ENCODE measurements at regions not wholly inside any gene's neighbourhood (a gene's known extent, or its start where the extent isn't known, plus 50 kb on each side); places are given as distances from the start of the nearest gene placed in this dataset.
"Not testable (repeated sequence)": the region's sequence is repeated elsewhere in the genome, so short reads cannot be mapped to it uniquely, and the experiment has no call there.

DNA sequence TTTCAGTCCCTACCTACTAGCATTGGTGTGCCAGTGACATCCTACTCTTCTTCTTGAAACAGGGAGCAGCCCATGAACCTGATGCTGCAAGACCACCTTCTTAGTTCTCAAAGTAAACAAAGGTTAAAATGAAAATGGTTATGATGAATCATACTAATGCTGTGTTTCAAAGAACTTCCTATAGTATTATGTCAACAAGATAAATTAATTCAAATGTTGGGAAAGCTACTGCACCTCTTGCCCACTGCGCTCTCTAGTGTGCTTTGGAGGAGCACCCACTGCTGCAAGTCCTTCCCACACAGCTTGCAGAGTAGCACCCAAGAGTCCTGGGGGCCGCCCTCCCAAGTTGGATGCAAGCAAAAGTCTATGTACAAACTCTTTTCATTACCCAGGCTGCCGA is 81.1 kb downstream of the CD200R1L start:
- Histone ChIP-seq H3K4me3 (no peak overlapping the region), H3K36me3 (no peaks in the 10 kb centered on the region), H3K9me3 (peaks cover 4% of the 10 kb centered on the region; the same call in 1 of the 2 replicates), H3K27me3 (no peaks in the 10 kb centered on the region)
- DNase-seq, result no peak

DNA sequence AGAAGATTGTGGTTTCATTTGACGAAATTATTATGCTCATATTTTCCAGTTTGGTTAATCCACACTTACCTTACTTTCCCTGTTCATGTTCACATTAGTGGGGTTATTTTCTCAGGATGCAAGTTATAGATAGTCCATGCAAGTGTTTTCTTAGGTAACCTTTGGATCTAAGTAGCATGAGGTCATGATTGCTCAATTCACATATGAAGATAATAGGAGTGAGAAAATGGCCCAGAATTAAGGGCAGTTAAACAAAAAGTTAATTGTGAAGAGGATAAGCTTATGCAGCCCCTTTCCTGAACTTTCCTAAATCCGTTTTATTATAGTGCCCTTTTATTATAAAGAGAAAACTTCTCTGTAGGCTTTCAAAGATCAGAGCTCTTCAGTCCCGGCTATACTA is 83.4 kb downstream of the CD200R1L start:
- DNase-seq, result no peak
- H3K9me3 ChIP-seq, result peaks cover 4% of the 10 kb centered on the region; the same call in 1 of the 2 replicates
- no peaks in the 10 kb centered on the region for H3K27me3 ChIP-seq
- H3K4me3 ChIP-seq, result no peak overlapping the region
- no peaks in the 10 kb centered on the region for H3K36me3 ChIP-seq

DNA sequence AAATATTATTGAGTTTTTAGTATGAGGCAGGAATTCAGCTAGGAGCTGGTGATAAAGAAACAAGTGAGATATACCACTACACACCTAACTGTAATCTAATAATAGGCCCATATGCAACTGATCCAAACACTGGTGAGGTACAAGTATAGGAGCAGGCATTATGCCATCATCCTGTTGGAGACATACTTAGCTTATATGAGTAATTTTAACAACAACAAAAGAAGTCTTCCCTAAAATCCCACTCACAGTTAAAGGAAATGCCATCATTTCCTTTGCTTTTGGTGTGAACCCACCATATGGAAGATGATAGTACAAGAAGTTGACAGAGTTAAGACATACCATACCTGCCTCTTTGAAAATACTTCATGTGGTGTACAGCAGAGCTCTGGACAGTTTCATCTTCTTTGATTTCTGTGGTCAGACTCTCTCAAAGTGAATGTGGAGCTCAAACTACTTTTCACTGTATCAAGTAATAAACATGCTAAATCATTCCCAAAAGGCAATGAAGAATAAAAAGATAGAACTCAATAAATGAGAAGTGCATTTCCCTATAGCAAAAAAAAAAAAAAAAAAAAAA is 85.5 kb downstream of the CD200R1L start:
- Histone ChIP-seq H3K9me3 (0 out of 2 replicates have a peak, but pooled peaks cover 2% of the 10 kb centered on the region), H3K4me3 (no peak overlapping the region), H3K36me3 (no peaks in the 10 kb centered on the region), H3K27me3 (no peaks in the 10 kb centered on the region)
- DNase-seq, result no peak

DNA sequence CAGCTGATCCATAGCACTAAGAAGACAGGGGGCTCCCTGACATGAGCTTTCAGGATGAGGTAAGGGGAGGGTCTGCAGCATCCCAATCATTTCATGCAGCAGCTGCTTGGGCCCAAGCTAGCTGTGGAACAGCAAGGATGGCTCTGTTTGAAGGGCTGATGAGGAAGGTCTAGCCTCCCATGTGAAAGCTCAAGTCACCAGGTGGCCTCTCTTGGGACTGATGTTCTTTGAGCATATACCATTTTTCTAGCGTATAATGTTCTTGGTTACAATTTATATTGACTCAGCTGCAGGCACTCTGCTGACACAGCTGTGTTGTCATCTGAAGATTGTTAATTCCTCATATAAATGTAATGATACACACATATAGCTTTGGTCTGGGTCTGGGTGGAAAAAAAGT is 87.0 kb downstream of the CD200R1L start:
- H3K9me3 ChIP-seq, result 0 out of 2 replicates have a peak, but pooled peaks cover 2% of the 10 kb centered on the region
- no peak for DNase-seq

DNA sequence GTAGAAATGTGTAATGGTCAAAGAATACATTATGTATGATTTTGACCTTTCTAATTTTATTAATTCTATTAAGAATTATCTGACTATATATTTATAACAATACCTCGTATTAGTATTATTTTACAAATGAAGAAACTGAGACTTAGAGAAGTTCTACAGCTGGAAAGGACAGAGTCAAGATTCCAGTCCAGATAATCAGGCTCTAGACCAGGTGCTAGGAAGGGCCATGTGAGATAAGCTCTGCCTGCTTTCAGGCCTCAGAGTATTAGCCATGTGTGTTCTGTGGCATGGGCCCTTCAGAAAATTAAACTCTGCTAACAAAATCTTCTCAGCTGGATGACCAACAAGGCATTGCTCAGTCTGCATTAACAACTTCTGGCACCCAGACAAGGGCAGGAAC is 87.5 kb downstream of the CD200R1L start:
- H3K27me3 ChIP-seq, result no peaks in the 10 kb centered on the region
- 0 out of 2 replicates have a peak, but pooled peaks cover 2% of the 10 kb centered on the region for H3K9me3 ChIP-seq
- no peak for DNase-seq
- H3K36me3 ChIP-seq, result no peaks in the 10 kb centered on the region
- H3K4me3 ChIP-seq, result no peak overlapping the region

More for the DNA sequence above, 87.0 kb downstream of the CD200R1L start:
- no peak overlapping the region for H3K4me3 ChIP-seq
- H3K36me3 ChIP-seq, result no peaks in the 10 kb centered on the region
- H3K27me3 ChIP-seq, result no peaks in the 10 kb centered on the region

DNA sequence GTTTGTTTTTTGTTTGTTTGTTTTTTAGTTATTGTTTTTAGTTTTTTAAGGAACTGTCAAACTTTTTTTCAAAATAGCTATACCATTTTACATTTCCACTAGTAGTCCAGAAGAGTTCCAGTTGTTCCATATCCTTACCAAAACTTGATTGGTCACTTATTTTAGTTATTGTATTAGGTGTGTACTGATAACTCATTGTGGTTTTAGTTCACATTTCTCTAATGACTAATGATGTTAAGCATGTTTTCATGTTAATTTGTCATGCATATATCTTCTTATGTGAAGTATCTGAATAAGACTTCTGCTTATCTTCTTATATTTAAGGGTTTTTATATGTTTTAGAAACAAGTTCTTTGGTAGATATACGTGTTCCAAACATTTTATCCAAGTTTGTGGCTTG is 89.5 kb downstream of the CD200R1L start:
- H3K36me3 ChIP-seq, result no peaks in the 10 kb centered on the region
- 0 out of 2 replicates have a peak, but pooled peaks cover 2% of the 10 kb centered on the region for H3K9me3 ChIP-seq
- DNase-seq, result no peak
- H3K27me3 ChIP-seq, result no peaks in the 10 kb centered on the region
- H3K4me3 ChIP-seq, result no peak overlapping the region

DNA sequence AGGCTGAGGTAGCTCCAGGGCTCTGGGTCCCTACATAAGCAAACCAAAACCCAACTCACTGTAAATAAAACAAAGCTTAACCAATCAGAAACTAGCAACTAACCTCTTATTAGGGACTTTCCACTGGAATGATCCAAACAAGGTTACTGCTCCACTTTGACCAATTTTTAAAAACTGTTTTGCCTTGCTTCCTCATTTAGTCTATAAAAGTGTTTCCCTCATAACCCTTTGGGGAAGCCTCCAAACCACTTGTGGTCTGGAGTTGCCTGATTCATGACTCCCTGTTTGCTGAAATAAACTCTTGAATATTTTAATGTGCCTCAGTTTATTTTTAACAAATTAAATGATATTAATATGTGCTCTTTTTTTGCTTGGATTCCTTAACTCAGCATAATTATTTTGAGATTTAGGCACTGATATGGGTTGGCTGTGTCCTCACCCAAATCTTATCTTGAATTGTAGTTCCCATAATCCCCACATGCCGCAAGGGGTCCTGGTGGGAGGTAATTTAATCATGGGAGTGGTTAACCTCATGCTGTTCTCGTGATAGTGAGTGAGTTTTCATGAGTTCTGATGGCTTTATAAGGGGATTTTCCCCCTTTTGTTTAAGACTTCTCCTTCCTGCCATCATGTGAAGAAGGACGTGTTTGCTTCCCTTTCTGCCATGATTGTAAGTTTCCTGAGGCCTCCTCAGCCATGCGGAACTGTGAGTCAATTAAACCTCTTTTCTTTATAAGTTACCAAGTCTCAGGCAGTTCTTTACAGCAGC is 90.6 kb downstream of the CD200R1L start:
- Histone ChIP-seq H3K4me3 (no peak overlapping the region), H3K36me3 (no peaks in the 10 kb centered on the region), H3K27me3 (no peaks in the 10 kb centered on the region), H3K9me3 (0 out of 2 replicates have a peak, but pooled peaks cover 2% of the 10 kb centered on the region)
- DNase-seq, result no peak

DNA sequence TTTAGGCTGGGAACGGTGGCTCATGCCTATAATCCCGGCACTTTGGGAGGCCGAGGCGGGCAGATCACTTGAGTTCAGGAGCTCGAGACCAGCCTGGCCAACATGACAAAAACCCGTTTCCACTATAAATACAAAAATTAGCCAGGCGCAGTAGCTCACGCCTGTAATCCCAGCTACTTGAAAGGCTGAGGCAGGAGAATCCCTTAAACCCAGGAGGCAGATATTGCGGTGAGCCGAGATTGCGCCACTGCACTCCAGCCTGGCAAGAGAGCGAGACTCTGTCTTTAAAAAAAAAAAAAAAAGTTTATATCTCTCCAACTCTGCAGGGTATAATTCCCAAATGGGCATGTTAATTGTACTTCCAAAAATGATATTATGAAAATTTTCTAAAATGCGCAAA is 91.6 kb downstream of the CD200R1L start:
- not testable (repeated sequence) for DNase-seq, H3K36me3 ChIP-seq, H3K9me3 ChIP-seq, H3K27me3 ChIP-seq, H3K4me3 ChIP-seq

DNA sequence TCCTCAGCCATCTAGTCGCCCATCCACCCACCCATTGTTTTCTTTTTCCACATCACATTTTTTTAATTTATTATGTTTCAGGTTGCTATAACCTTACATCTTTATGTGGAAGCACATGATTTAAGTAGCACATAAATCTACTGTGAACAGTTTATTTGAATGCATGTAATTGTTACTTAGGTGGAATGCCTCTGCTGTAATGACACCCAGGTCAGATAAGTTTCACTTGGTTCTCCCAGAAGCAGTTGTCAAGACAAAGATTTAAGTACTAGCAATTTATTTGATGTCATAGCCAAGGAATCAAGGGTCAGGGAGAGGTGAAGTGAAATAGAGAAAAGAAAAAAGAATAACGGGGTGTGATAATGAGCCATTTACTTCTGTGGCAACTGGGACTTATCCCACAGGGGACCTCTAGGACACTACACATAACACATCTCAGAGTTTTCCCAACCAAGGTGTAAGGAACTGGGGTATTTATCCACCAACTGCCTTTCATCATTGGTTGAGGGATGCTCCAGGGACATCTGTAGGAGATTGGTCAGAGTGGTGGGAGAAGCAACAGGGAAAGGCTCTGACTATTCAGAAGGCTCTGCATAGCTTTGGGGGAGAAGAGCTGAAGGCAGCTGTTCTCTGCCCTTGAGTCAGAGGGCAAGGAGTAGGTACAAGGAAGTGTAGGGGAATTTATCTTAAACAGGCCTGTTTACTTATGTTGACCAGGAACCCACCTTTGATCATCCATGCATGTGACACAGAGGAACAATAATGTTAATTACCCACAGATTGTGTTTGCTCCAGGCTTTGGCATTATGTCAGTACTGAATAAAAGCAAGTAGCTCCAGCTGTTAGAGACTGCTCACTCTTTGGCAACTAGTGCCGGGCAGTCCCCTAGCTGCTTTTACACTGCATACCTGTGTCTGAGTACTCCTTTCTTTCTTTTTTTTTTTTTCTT is 94.8 kb downstream of the CD200R1L start:
- Histone ChIP-seq H3K4me3 (no peak overlapping the region), H3K9me3 (0 out of 2 replicates have a peak, but pooled peaks cover 2% of the 10 kb centered on the region), H3K36me3 (no peaks in the 10 kb centered on the region), H3K27me3 (no peaks in the 10 kb centered on the region)
- DNase-seq, result no peak

DNA sequence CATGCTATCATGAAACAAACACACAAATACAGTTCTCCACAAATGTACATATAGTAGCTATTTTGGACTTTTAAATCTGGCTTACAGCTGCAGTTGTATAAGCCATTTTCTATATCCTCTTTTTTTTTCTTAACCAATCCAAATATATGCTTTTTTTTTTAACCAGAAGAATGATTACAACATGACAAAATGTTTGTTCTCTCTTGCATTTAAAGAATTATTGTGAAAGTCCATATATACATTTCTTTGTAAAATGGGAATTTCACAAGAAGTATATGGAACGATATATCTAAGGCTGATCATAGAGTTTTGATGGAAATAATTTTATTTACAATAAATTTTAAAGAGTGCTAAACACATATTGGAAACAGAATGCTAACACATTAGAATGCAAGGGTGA is 95.6 kb downstream of the CD200R1L start:
- no peak for DNase-seq
- H3K27me3 ChIP-seq, result no peaks in the 10 kb centered on the region

DNA sequence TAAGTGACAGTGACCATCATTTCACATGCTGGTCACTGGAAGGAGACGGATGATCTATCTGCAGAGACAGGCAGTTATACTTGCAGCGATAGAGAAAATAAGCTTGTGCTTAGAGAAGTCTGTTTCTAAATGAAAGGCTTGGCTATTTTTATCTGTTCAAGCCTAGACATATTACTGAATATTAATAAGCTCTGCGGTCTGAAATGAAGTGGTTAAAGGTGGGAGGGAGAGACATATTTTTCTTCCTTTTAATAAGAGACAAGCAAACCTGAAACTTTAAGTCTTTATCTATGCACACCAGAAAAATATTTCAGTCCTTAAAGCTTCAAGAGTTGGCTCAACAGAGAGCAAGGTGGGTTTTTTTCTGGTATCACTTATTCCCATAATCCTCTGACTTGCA is 99.0 kb downstream of the CD200R1L start:
- Histone ChIP-seq H3K9me3 (no peaks in the 10 kb centered on the region), H3K36me3 (no peaks in the 10 kb centered on the region), H3K4me3 (no peak overlapping the region), H3K27me3 (no peaks in the 10 kb centered on the region)
- DNase-seq, result no peak

More for the DNA sequence above, 95.6 kb downstream of the CD200R1L start:
- no peaks in the 10 kb centered on the region for H3K9me3 ChIP-seq
- no peaks in the 10 kb centered on the region for H3K36me3 ChIP-seq
- H3K4me3 ChIP-seq, result no peak overlapping the region

DNA sequence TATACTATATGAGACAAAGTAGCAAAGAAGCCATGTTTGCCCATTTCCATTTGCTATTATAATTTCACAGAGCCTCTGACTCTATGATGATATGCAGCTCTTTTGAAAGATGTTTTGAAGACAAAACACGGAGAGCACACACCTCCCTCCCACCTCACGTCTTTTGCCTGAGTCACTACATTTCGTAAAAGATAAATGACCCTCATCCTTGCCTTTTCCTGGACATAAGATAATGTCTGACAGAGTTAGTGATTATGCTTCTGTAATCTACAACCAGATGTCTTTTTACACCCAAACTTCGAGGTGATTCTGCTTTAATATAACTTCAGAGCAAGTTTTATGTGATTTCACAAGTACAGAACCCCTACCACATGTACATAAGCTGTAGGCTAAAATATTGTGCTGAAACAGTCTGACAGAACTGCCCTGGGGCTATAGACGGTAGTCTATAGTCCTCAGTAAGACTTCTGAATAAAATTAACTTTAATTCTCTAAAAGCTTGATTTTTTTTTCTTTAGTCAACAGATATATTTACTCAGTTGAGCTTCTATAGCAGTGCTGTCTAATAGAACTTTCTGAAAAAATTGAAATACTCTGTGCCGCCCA is 99.9 kb downstream of the CD200R1L start:
- no peaks in the 10 kb centered on the region for H3K9me3 ChIP-seq
- no peaks in the 10 kb centered on the region for H3K27me3 ChIP-seq
- no peak for DNase-seq
- no peak overlapping the region for H3K4me3 ChIP-seq
- H3K36me3 ChIP-seq, result no peaks in the 10 kb centered on the region

DNA sequence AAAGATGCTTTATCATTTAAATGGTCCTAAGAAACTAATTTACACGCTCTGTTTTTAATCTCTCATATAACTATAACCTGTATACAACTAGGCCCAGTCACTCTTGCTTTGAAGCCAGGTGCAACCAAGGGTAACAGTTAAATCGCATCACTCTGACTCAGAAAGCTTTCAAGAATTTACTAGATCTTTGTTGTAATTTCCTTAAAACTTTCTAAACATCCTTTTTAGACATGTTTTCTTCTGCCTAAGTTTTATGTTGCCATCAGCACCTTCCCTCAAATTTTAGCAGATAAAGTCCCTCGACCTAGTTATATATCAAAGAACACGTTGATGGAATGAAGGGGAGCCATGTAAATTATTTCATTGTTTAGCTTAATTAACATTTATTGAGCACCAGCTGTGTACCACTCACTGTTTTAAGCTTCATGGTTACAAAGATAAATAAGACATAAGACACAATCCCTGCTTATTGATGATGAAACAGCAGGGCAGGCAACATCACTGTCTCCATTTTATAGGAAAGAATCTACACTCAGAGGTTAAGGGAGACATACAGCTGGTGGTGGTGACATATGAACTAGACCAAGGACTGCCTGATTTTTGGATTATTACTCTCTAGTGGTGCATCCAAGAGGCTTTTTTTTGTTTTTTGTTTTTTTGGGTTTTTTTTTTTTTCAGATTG is 101.0 kb downstream of the CD200R1L start:
- Histone ChIP-seq H3K9me3 (no peaks in the 10 kb centered on the region), H3K4me3 (no peak overlapping the region), H3K27me3 (no peaks in the 10 kb centered on the region), H3K36me3 (no peaks in the 10 kb centered on the region)
- no peak for DNase-seq

DNA sequence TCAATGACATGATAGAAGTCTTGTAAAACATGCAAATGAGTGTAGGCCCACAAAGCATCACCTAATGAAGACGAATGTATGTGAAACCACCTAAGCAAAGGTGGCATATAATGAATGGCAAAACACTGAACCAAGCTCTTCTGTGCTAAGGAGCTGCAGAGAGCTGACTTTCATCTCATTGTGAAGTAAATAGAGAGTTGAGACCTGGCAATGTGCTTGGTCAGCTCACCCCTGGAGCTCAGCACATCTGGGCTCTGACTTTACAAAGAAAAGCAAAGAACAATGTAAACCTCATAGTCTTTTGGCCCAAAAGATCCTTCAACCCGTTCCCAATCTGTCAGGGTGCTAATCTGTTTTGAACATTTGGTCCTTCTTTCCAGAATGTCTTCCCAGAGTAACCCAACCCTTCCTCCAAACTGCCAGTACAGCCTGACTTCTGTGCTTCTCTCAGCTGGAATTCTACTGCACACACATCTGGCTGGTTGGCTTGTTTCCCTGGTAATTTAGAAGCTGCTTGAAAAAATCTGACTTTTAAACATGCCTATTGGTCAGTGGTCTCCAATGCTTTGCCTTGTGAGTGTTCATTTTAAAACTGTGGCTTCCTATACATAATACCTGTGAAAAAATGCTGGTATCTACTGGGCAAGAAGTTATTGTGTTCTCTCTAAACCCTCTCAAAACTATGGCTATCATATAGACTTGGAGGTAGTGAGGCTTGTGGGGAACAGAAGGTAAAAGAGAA is 101.7 kb downstream of the CD200R1L start:
- no peak overlapping the region for H3K4me3 ChIP-seq
- no peaks in the 10 kb centered on the region for H3K9me3 ChIP-seq
- no peaks in the 10 kb centered on the region for H3K27me3 ChIP-seq
- no peaks in the 10 kb centered on the region for H3K36me3 ChIP-seq
- DNase-seq, result no peak

DNA sequence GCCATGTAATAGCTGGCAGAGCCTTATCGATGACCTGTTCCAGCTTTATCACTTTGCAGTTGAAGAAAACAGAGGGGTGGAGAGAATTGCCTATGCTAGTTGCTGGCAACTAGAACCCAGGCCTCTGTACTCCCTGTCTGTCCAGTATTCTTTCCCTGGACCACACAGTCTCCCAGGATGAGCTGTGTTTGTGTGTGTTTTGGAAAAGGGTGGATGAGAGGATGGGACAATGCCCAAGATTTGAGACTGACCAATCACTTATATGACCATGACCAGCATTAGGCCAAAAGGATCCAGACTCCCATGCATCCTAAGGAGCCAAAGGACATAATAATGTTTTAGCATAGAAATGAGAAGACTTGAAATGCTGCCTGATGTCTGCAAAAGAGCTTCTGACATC is 102.6 kb downstream of the CD200R1L start:
- no peak overlapping the region for H3K4me3 ChIP-seq
- no peaks in the 10 kb centered on the region for H3K27me3 ChIP-seq
- H3K9me3 ChIP-seq, result no peaks in the 10 kb centered on the region
- no peaks in the 10 kb centered on the region for H3K36me3 ChIP-seq
- DNase-seq, result no peak

DNA sequence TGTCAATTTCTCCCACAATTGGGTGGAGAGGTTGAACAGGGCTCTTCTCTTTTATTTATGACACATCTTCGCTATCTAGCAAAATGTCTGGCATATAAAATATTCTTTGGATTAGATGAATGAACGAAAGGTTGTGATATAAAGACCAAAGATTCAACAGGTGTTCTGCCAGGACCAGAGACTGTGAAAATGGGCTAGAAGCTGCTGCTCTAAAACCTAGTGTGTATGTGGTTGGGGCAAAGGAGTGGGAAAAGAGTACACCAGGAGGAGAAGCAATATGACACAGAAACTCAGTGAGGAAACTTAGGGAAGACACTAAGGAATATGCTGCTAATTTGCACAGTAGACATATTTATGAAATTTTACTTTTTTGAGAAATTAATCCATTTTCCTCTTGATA is 102.0 kb upstream of the CCDC80 start:
- no peaks in the 10 kb centered on the region for H3K27me3 ChIP-seq
- H3K9me3 ChIP-seq, result no peaks in the 10 kb centered on the region
- H3K4me3 ChIP-seq, result no peak overlapping the region
- DNase-seq, result no peak
- H3K36me3 ChIP-seq, result no peaks in the 10 kb centered on the region

All from MG63 (cell line).